ENCODE measurements at regions not wholly inside any gene's neighbourhood (a gene's known extent, or its start where the extent isn't known, plus 50 kb on each side); places are given as distances from the start of the nearest gene placed in this dataset.
"Not testable (repeated sequence)": the region's sequence is repeated elsewhere in the genome, so short reads cannot be mapped to it uniquely, and the experiment has no call there.

DNA sequence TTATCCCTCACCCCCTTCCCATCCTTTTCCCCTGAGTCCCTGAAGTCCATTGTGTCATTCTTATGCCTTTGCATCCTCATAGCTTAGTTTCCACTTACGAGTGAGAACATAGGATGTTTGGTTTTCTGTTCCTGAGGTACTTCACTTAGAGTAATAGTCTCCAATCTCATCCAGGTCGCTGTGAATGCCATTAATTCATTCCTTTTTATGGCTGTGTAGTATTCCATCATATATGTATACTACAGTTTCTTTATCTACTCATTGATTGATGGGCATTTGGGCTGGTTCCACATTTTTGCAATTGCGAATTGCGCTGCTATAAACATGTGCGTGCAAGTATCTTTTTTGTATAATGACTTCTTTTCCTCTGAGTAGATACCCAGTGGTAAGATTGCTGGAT, 172.1 kb downstream of the URI1 start:
- TF ChIP-seq POLR2A (IDR thresholded peaks at IDR 0.05; ENCODE audit: low read depth, low read length); CTCF (conservative IDR thresholded peaks at IDR 0.05; ENCODE audit: low read depth, low read length); MXI1 (IDR thresholded peaks at IDR 0.05; ENCODE audit: borderline replicate concordance, low read depth, low read length); RAD21 (IDR thresholded peaks at IDR 0.05; ENCODE audit: low read length): not testable (repeated sequence)

Measured in IMR-90 (cell line).